ENCODE measurements at regions not wholly inside any gene's neighbourhood (a gene's known extent, or its start where the extent isn't known, plus 50 kb on each side); places are given as distances from the start of the nearest gene placed in this dataset.
"Not testable (repeated sequence)": the region's sequence is repeated elsewhere in the genome, so short reads cannot be mapped to it uniquely, and the experiment has no call there.

DNA sequence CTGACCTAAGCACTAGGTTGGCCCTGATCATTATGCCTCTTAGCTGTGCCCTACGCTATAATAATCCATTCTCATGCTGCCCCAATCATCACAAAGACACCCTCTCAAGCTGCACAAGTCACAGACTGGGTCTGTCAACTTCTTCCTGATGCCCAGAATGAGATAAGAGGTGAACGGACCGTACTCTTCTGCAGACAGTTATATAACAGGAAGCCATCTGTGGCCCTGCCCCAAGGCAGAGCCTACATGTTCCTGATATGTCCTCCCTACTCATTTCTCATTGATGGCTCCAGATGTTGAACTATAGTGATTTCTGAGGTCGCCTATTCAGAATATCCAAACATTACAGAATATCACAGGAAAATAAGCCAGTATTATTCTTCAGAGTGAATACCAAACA lies 471.6 kb upstream of the ERCC4 start:
- FAIRE-seq (no peak), DNase-seq (ENCODE audit: insufficient read length, low spot score) (no peak)

- no peak for FAIRE-seq
- DNase-seq (ENCODE audit: insufficient read length, low spot score): no peak
These were observed 466.6 kb upstream of the ERCC4 start for GRCh38 chr16:13453325-13453724.

GRCh38 chr16:13453938-13454553 lies 465.9 kb upstream of the ERCC4 start:
- DNase-seq (ENCODE audit: insufficient read length, low spot score): peak; percentile 9

DNA sequence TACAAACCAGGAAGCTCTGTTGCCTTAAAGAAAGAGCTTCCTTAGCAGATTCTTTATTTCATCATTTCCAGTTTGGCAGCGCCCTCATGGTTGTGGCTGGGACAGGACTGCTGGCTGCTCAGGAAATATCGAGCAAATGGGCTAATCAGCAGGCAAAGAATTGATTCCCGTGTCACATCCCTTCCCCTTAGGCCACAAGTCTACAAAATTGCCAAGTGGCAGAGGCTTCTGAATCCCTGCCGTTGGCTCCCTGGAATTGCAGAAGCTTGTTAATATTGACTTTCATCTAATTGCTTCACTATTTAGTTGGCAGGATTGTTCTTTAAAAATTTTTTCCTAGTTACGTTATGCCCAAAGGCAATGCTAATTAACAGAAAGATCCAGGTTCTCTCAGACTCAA lies 456.3 kb upstream of the ERCC4 start:
- DNase-seq (ENCODE audit: insufficient read length, low spot score) (no peak), FAIRE-seq (no peak)

More at GRCh38 chr16:13453938-13454553, 465.9 kb upstream of the ERCC4 start:
- FAIRE-seq: no peak

DNA sequence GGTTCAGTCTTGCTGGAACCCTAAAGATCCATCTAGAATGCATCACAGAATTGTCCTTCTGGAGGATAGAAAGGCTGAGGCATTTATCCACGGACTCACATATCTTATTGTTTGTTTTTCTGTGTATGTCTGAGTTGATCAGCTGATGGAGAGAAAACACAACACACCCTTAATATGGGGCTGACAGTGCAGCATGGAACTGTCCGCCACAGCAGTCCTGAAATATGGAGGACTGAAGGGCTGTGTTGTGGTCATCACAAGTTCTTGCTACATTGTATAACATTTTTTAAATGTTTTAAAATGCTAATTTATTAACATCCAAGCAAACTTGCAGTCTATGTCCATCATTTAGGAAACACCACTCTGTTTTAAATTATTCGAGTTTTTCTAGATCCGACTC lies 448.9 kb upstream of the ERCC4 start:
- no peak for DNase-seq (ENCODE audit: insufficient read length, low spot score)
- FAIRE-seq: no peak

- FAIRE-seq (no peak), DNase-seq (ENCODE audit: insufficient read length, low spot score) (no peak)
These were observed 441.0 kb upstream of the ERCC4 start for GRCh38 chr16:13478991-13479390.

- no peak for FAIRE-seq
- no peak for DNase-seq (ENCODE audit: insufficient read length, low spot score)
These were observed 440.4 kb upstream of the ERCC4 start for GRCh38 chr16:13479549-13479948.

GRCh38 chr16:13480801-13481200 lies 439.2 kb upstream of the ERCC4 start:
- FAIRE-seq (no peak), DNase-seq (ENCODE audit: insufficient read length, low spot score) (no peak)

- DNase-seq (ENCODE audit: insufficient read length, low spot score) (no peak), FAIRE-seq (no peak)
These were observed 436.8 kb upstream of the ERCC4 start for GRCh38 chr16:13483121-13483520.

DNA sequence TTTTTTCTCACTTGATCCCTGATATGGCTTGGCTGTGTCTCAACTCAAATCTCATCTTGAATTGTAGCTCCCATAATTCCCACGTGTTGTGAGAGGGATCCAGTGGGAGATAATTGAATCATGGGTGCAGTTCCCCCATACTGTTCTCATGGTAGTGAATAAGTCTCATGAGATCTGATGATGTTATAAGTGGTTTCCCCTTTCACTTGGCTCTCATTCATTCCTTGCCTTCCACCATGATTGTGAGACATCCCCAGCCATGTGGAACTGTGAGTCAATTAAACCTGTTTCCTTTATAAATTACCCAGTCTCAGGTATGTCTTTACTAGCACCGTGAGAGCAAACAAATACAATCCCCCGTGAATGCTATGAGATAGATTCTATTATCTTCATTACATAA lies 430.5 kb upstream of the ERCC4 start:
- DNase-seq (ENCODE audit: insufficient read length, low spot score); FAIRE-seq: not testable (repeated sequence)

DNA sequence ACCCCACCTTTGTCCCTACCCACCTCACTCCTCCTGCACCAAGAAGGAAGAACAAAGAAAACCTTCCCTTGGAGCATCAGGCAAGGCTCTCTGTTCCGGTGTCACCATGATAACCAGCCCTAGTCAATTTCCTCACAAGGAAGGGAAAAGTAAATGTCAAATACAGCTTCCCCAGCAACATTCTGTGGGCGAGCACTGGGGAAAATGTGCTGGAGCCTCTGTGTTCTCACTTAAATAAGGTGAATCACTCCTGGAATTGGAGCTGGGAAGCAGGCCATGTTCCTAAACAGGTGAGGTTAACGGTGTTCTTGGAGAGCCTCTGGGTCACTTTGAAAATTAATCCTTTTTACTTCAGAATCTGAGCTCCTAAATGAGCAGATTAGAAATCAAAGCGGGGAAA lies 427.9 kb upstream of the ERCC4 start:
- no peak for FAIRE-seq
- DNase-seq (ENCODE audit: insufficient read length, low spot score): no peak

- DNase-seq (ENCODE audit: insufficient read length, low spot score) (no peak), FAIRE-seq (no peak)
These were observed 415.9 kb upstream of the ERCC4 start for GRCh38 chr16:13503960-13504635.

GRCh38 chr16:13507530-13507929 lies 412.4 kb upstream of the ERCC4 start:
- no peak for FAIRE-seq

GRCh38 chr16:13510425-13511151 lies 409.4 kb upstream of the ERCC4 start:
- DNase-seq (ENCODE audit: insufficient read length, low spot score): no peak
- no peak for FAIRE-seq

More at GRCh38 chr16:13507530-13507929, 412.4 kb upstream of the ERCC4 start:
- DNase-seq (ENCODE audit: insufficient read length, low spot score): no peak

- FAIRE-seq (no peak), DNase-seq (ENCODE audit: insufficient read length, low spot score) (no peak)
These were observed 402.1 kb upstream of the ERCC4 start for GRCh38 chr16:13517841-13518240.

DNA sequence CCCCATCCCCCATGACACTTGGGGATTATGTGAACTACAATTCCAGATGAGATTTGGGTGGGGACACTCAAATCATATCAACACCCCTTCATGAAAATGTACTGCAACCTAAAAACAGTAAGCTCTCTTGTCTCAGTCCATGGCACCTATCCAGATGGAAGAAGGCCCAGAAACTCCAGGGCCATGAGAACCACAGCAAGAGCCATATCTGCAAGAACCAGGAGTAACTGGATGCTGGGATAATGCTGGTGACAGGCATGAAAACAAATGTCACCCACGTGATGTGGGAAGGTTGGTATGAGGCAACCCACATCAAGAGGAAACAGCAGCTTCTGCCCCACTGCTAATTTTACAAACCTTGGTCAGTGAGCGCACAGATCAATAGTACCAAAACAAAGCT lies 400.1 kb upstream of the ERCC4 start:
- FAIRE-seq (no peak), DNase-seq (ENCODE audit: insufficient read length, low spot score) (no peak)

DNA sequence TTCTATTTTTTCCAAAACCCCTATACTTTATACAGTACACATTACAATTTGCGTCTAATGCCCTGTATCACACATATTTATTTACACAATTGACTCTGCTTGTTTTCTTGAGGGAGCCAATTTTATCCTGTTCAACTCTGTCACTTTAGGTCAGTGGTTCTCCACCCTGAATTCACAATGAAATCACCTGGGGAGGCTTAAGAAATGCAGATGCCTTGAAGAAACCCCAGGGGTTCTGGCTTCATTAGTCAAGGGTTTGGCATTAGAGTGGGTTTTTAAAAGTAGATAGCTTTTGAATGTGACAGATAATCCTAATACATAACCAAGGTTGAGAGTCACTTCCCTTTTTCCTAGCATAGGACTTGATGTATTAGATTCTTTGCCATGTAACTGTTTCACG lies 398.6 kb upstream of the ERCC4 start:
- FAIRE-seq (no peak), DNase-seq (ENCODE audit: insufficient read length, low spot score) (no peak)

- FAIRE-seq (no peak), DNase-seq (ENCODE audit: insufficient read length, low spot score) (no peak)
These were observed 392.6 kb upstream of the ERCC4 start for GRCh38 chr16:13527332-13527731.

- no peak for FAIRE-seq
- no peak for DNase-seq (ENCODE audit: insufficient read length, low spot score)
These were observed 391.3 kb upstream of the ERCC4 start for GRCh38 chr16:13528691-13529090.

DNA sequence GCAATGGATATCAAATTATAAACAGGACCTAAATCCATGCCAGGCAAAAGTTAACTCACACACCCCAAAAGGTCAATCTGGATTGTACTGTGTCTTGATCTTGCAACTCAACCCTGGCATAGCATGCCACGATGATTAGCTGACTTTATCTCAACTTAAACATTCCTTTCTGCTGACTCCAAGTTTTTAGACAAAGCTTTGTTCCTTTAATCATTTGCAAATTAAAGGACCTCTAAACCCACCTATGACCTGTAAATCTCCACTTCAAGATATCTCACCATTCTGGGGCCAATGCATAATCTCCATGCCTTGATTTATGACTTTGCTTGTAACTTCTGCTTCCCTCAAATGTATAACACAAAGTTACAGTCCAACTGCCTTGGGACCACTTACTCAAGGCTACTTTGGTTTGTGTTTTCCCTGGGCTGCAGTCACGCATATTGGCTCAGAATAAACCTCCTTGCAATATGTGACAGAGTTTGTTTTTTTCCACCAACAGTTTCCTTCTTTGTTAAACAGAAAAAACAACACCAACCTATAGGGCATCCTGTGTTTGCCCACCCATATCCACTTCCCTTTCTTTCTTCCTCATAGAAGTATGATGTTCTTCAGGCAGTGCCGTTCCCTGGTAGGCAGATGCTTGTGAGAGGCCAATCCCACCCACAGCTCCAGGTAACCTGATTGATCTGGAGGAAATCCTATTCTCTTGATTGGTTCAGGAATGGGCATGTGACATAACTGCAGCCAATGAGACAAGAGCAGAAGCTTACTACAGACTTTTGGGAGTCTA lies 390.6 kb upstream of the ERCC4 start:
- DNase-seq (ENCODE audit: insufficient read length, low spot score) (no peak), FAIRE-seq (no peak)

- no peak for DNase-seq (ENCODE audit: insufficient read length, low spot score)
- FAIRE-seq: no peak
These were observed 379.2 kb upstream of the ERCC4 start for GRCh38 chr16:13540771-13541170.
